Activated CD4-positive, alpha-beta T cell treated with anti-CD3 and anti-CD28 coated beads, Interleukin-2, amount 10 ng/mL, durations not matched to agents 7 days and 5 days (primary cell): ENCODE measurements at regions not wholly inside any gene's neighbourhood (a gene's known extent, or its start where the extent isn't known, plus 50 kb on each side); places are given as distances from the start of the nearest gene placed in this dataset.
"Not testable (repeated sequence)": the region's sequence is repeated elsewhere in the genome, so short reads cannot be mapped to it uniquely, and the experiment has no call there.

ENCODE experiments used
- CTCF ChIA-PET: fragments of 350-600 bp; sonication (Branson Sonifier 250); formaldehyde crosslinking; loops from one replicate; lab custom pipeline; 2021; ENCODE audit warnings: antibody characterized with exemption; lab: Charles Lee
- POLR2A ChIA-PET: fragments of 350-600 bp; sonication (Branson Sonifier 250); formaldehyde crosslinking; loops from one replicate; lab custom pipeline; 2021; ENCODE audit warnings: antibody characterized with exemption; lab: Charles Lee
- DNase-seq: peaks from one replicate; pipeline ENCODE4 v3.0.0-alpha.2; 2020
- H3K27ac Mint-ChIP-seq: one replicate; pipeline ENCODE4 v1.8.0; 2021; ENCODE audit warnings: mild to moderate bottlenecking, moderate library complexity, mixed read lengths
- H3K27me3 Mint-ChIP-seq: one replicate; pipeline ENCODE4 v1.8.0; 2021; ENCODE audit warnings: mixed read lengths
- H3K36me3 Mint-ChIP-seq: one replicate; pipeline ENCODE4 v1.8.0; 2021; ENCODE audit warnings: low read depth, mixed read lengths
- H3K4me1 Mint-ChIP-seq: one replicate; pipeline ENCODE4 v1.8.0; 2021; ENCODE audit warnings: mixed read lengths
- H3K4me3 Mint-ChIP-seq: one replicate; pipeline ENCODE4 v1.8.0; 2021; ENCODE audit warnings: mild to moderate bottlenecking, moderate library complexity, mixed read lengths
- H3K9me3 Mint-ChIP-seq: one replicate; pipeline ENCODE4 v1.8.0; 2021; ENCODE audit warnings: mixed read lengths

DNA sequence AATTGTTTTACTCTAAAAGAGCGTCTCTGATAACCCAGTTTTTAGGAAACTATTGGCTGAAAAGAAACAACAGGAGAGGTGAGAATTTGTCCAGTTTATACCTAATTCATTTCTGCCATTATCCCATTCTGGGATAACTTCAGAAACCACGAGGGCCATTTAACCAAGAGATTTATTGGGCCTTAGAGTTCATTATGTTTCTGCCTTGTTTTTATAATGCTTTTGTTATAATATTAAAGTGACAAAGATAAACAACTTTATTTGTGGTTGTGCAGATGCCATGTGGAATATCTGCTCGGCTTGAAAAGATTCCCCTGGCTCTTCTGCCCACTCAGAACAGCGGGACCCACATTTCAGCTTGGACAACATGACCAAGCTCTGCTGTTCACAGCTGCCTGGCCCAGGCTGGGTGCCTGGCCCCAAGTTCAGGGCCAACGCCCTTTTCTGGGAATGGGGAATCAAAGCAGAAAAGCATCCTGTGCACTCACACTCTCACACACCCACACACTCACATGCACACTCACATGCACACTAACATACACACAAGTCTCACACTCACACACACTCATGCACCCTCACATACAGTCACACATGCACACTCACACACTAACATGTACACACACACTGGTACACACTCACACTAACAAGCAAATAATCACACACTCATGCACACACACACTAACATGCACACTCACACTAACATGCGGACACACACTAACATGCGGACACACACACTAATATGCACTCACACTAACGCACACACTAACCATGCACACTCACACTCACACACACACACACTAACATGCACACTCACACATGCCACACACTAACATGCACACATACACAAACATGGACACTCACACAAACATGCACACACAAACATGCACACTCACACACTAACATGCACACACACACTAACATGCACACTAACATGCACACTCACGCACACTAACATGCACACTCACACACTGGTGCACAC lies 86.7 kb upstream of the NEDD9 start:
- H3K27ac Mint-ChIP-seq: peak overlapping the region; percentile 5
- ChIA-PET CTCF (interaction anchor here (0.6 to 1.4 kb wide), 4 partner anchors 10 to 243 kb away, joined by 3 to 4 read pairs (median 4); no protein-coding TSS in a partner anchor), POLR2A (no interaction called here)
- peaks cover 7% of the 10 kb centered on the region for H3K9me3 Mint-ChIP-seq
- peaks cover 49% of the 10 kb centered on the region for H3K36me3 Mint-ChIP-seq
- H3K27me3 Mint-ChIP-seq: no peaks in the 10 kb centered on the region
- peaks cover 49% of the 10 kb centered on the region for H3K4me1 Mint-ChIP-seq
- no peak for DNase-seq
- H3K4me3 Mint-ChIP-seq: no peak overlapping the region

DNA sequence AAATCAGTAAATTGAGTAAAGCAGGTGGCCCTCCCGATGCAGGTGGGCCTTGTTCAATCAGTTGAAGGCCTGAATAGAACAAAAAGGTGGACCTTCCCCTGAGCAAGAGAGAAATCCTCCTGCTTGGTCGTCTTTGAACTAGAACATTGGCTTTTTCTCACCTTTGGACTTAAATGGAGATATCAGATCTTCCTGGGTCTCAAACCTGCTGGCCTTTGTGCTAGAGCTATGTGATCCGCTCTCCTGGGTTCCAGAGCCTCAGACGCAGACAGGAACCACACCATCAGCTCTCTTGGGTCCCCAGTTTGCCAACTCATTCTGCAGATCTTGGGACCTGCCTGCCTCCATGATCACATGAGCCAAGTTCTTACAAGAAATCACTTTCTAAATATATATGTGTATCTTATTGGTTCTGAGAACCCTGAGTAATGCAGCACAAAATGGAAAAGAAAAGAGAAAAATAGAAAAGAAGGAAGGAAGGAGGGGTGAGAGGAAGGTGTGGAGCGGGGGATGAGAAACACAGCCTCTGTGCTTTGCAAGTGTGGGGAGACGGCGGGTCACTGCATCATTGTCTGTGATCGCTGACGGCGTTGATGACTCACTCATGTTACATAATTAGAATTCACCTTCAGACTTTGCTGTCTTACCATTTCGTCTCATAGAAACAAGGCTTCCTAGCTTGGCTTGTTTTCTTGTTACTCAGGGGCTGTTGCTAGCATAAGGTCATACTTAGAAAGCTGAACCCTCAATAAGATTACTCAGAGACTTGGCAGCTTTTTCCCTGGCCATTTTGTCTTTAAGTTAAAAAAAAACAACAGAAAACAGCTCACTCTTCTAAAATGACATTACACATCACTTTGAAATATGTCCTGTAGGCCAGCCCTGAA lies 85.7 kb upstream of the NEDD9 start:
- peak; percentile 39 for DNase-seq
- H3K36me3 Mint-ChIP-seq: peaks cover 54% of the 10 kb centered on the region
- H3K27ac Mint-ChIP-seq: peak overlapping the region; percentile 36
- peaks cover 12% of the 10 kb centered on the region for H3K9me3 Mint-ChIP-seq
- POLR2A ChIA-PET: no interaction called here
- peaks cover 41% of the 10 kb centered on the region for H3K4me1 Mint-ChIP-seq
- CTCF ChIA-PET: interaction anchor here (0.6 to 1.4 kb wide), 4 partner anchors 9 to 244 kb away, joined by 3 to 4 read pairs (median 4); no protein-coding TSS in a partner anchor
- H3K27me3 Mint-ChIP-seq: no peaks in the 10 kb centered on the region
- no peak overlapping the region for H3K4me3 Mint-ChIP-seq

DNA sequence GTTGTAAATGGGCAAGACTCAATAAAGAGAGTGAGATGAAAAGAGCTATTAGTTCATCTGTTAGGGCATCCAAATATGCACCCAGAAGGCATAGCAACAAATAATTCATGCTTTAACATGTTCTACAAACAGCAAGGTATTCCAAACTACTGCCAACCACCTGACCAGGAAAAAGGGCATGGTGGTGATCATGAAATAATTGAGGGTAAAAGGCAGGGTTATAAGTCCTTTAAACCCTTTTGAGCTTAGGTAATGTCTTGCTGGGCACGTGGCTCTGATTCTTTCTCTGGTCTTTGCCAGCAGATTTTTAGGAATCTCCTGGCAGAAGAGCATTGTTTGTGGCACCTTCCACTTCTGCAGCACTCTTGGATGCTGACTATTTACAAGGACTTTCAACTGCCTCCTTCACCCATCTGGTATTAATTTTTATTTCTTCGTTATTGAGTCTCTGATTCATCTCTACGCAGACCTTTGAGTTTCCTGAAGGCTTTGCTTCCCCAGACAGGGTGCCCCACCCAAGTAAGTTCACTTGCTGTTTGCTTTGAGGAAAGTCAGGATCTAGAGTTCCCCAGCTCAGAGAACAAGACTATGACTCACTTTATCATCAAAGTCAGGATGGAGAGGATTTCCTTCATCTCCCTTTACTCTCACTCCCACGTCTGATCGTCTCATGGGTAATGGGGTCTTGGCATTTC lies 83.4 kb upstream of the NEDD9 start:
- H3K27me3 Mint-ChIP-seq: no peaks in the 10 kb centered on the region
- DNase-seq: no peak
- POLR2A ChIA-PET: interaction anchor here (0.7 kb wide), 1 partner anchor 130 kb away, joined by 3 read pairs; no protein-coding TSS in a partner anchor
- H3K9me3 Mint-ChIP-seq: peaks cover 15% of the 10 kb centered on the region
- H3K4me1 Mint-ChIP-seq: peaks cover 32% of the 10 kb centered on the region
- CTCF ChIA-PET: interaction anchor here (0.8 kb wide), 1 partner anchor 40 kb away, joined by 3 read pairs; no protein-coding TSS in a partner anchor
- no peak overlapping the region for H3K27ac Mint-ChIP-seq
- H3K4me3 Mint-ChIP-seq: no peak overlapping the region
- peaks cover 63% of the 10 kb centered on the region for H3K36me3 Mint-ChIP-seq

DNA sequence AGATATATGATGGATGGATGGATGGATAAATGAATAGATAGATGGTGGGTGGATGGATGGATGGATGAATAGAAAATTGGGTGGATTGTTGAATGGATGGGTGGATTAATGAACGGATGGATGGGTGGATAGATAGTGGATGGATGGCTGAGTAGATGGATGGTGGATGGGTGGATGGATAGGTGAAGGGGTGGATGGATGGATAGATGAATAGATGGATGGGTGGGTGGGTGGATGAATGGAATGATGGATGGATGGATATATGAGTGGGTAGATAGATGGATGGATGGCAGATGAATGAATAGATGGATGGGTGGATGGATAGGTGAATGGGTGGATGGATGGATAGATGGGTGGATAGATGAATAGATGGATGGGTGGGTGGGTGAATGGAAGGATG lies 80.7 kb upstream of the NEDD9 start:
- peaks cover 53% of the 10 kb centered on the region for H3K36me3 Mint-ChIP-seq
- no peak overlapping the region for H3K4me3 Mint-ChIP-seq
- peaks cover 15% of the 10 kb centered on the region for H3K9me3 Mint-ChIP-seq
- DNase-seq: no peak
- H3K4me1 Mint-ChIP-seq: peaks cover 13% of the 10 kb centered on the region
- no peak overlapping the region for H3K27ac Mint-ChIP-seq
- ChIA-PET CTCF (no interaction called here), POLR2A (no interaction called here)
- H3K27me3 Mint-ChIP-seq: no peaks in the 10 kb centered on the region

DNA sequence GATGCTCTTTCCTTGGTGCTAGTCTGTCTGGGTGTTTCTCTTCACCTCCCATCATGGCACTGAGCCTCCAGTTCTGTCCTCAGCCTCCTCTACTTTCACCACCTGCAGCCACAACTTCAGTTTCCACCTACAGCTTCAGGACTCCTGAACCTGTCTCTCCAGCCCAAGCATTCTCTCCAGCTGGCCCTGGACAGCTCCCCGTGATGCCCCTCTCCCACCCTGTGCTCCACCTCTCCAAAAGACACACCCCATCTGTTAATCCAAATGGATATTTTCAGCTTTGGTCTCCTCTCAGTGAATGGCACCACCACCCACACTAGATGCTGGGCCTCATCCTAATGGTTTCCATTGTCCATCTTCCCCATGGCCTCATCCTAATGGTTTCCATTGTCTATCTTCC lies 79.5 kb upstream of the NEDD9 start:
- H3K27me3 Mint-ChIP-seq: no peaks in the 10 kb centered on the region
- H3K9me3 Mint-ChIP-seq: peaks cover 12% of the 10 kb centered on the region
- ChIA-PET POLR2A (no interaction called here), CTCF (interaction anchor here (0.6 kb wide), 1 partner anchor 78 kb away, joined by 3 read pairs; no protein-coding TSS in a partner anchor)
- DNase-seq: no peak
- no peak overlapping the region for H3K27ac Mint-ChIP-seq
- peaks cover 47% of the 10 kb centered on the region for H3K36me3 Mint-ChIP-seq
- no peak overlapping the region for H3K4me3 Mint-ChIP-seq
- H3K4me1 Mint-ChIP-seq: peaks cover 6% of the 10 kb centered on the region

DNA sequence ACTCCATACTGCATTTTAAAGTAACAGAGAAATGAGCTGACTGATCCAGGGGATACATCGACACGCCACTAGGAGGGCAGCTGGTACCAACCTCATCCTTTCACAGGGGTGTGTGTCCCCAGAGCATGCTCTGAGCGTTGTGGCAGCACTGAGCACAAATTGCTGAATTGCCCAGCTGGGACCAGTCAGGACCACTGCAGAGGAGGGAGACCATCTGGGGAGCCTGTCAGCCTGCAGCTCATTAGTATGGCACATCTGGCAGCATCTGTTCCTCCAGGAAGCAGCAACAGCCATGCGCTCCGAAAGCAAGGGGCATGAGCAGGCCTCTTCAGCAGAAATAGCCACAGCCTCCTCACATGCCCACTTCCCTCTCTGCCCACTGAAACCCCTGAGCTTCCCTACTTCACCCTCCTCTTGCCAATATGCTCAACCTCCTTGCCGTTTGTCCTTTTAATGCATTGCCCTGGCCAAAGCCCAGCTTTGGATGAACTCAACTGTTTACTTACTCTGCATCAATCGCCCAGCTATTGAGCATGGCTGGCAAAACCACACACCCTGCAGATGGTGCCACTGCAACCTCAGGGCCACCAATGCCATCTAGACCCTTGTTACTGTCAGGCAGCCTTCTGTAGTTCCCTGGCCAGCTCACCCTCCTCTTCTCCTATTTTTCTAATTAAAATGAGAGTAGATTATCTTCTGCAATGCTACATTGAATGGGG lies 77.6 kb upstream of the NEDD9 start:
- POLR2A ChIA-PET: no interaction called here
- Mint-ChIP-seq H3K9me3 (peaks cover 13% of the 10 kb centered on the region), H3K36me3 (peaks cover 50% of the 10 kb centered on the region), H3K27ac (no peak overlapping the region), H3K4me3 (no peak overlapping the region), H3K27me3 (no peaks in the 10 kb centered on the region), H3K4me1 (peaks cover 1% of the 10 kb centered on the region)
- no peak for DNase-seq
- CTCF ChIA-PET: interaction anchor here (1.2 kb wide), 1 partner anchor 9 kb away, joined by 3 read pairs; no protein-coding TSS in a partner anchor

DNA sequence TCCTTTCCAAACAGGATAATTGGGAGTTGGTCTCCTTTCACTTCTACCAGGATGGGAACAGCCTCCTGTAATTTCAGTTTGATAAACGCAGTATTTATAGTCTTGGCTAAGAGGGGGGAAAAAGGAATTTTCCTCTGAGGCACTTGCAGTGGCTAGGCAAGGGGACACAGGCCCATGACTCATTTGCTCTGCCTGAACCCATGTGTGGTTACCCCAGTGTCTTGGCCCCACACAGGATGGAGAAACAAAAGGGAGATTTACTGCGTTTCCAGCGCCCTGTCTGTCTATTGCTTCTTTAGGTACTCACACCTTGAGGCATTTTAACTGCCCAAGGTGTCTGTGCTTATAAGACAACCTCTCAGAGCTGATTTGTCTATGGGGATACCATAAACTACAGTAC lies 74.8 kb upstream of the NEDD9 start:
- Mint-ChIP-seq H3K27me3 (no peaks in the 10 kb centered on the region), H3K27ac (no peak overlapping the region), H3K4me1 (no peaks in the 10 kb centered on the region), H3K4me3 (no peak overlapping the region), H3K9me3 (peaks cover 7% of the 10 kb centered on the region), H3K36me3 (peaks cover 61% of the 10 kb centered on the region)
- CTCF ChIA-PET: interaction anchor here (0.5 to 1.1 kb wide), 2 partner anchors 12 to 772 kb away, joined by 3 to 4 read pairs; no protein-coding TSS in a partner anchor
- POLR2A ChIA-PET: no interaction called here
- DNase-seq: no peak

DNA sequence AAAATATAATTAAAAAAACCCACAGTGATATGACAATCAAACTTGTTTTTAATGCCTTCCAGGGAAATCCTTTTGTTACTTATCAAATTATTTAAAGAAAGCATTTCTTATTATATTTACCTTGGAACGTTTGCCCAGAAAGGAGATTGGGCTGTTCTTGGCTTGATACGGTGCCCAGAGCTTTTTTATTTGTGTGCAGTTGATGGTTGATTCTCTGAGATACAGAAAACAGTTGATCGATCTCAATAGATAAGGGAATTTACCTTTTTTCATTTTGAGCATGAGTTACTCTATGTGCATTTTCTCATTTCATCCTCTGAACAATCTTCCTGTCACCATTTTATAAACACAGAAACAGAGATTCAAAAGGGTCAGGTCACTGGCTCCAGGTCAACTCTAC lies 72.5 kb upstream of the NEDD9 start:
- peaks cover 19% of the 10 kb centered on the region for H3K9me3 Mint-ChIP-seq
- CTCF ChIA-PET: no interaction called here
- no peaks in the 10 kb centered on the region for H3K27me3 Mint-ChIP-seq
- peaks cover 68% of the 10 kb centered on the region for H3K36me3 Mint-ChIP-seq
- H3K4me1 Mint-ChIP-seq: peaks cover 13% of the 10 kb centered on the region
- H3K4me3 Mint-ChIP-seq: no peak overlapping the region
- POLR2A ChIA-PET: no interaction called here
- no peak overlapping the region for H3K27ac Mint-ChIP-seq
- no peak for DNase-seq

DNA sequence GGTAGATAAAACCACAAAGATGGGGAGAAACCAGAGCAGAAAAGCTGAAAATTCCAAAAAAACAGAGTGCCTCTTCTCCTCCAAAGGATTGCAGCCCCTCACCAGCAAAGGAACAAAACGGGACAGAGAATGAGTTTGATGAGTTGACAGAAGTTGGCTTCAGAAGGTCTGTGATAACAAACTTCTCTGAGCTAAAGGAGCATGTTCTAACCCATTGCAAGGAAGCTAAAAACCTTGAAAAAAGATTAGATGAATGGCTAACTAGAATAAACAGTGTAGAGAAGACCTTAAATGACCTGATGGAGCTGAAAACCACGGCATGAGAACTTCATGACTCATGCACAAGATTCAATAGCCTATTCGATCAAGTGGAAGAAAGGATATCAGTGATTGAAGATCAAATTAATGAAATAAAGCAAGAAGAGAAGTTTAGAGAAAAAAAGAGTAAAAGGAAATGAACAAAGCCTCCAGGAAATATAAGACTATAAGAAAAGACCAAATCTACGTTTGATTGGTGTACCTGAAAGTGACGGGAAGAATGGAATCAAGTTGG lies 67.5 kb upstream of the NEDD9 start:
- H3K27ac Mint-ChIP-seq, H3K4me3 Mint-ChIP-seq, POLR2A ChIA-PET, DNase-seq, H3K27me3 Mint-ChIP-seq: not testable (repeated sequence)
- Mint-ChIP-seq H3K4me1 (peaks cover 25% of the 10 kb centered on the region), H3K36me3 (peaks cover 91% of the 10 kb centered on the region), H3K9me3 (peaks cover 31% of the 10 kb centered on the region)
- CTCF ChIA-PET: interaction anchor here (1.3 kb wide), 1 partner anchor 32 kb away, joined by 3 read pairs; no protein-coding TSS in a partner anchor

DNA sequence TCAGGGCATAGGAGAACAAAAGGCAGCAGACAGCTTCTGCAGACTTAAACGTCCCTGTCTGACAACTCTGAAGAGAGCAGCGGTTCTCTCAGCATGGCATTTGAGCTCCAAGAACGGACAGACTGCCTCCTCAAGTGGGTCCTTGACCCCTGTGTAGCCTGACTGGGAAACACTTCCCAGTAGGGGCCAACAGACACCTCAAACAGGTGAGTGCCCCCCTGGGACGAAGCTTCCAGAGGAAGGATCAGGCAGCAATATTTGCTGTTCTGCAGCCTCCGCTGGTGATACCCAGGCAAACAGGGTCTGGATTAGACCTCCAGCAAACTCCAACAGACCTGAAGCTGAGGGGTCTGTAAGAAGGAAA lies 66.9 kb upstream of the NEDD9 start:
- H3K4me3 Mint-ChIP-seq, H3K27me3 Mint-ChIP-seq, H3K27ac Mint-ChIP-seq, CTCF ChIA-PET, DNase-seq, POLR2A ChIA-PET: not testable (repeated sequence)
- Mint-ChIP-seq H3K36me3 (peaks cover 90% of the 10 kb centered on the region), H3K4me1 (peaks cover 25% of the 10 kb centered on the region), H3K9me3 (peaks cover 32% of the 10 kb centered on the region)

DNA sequence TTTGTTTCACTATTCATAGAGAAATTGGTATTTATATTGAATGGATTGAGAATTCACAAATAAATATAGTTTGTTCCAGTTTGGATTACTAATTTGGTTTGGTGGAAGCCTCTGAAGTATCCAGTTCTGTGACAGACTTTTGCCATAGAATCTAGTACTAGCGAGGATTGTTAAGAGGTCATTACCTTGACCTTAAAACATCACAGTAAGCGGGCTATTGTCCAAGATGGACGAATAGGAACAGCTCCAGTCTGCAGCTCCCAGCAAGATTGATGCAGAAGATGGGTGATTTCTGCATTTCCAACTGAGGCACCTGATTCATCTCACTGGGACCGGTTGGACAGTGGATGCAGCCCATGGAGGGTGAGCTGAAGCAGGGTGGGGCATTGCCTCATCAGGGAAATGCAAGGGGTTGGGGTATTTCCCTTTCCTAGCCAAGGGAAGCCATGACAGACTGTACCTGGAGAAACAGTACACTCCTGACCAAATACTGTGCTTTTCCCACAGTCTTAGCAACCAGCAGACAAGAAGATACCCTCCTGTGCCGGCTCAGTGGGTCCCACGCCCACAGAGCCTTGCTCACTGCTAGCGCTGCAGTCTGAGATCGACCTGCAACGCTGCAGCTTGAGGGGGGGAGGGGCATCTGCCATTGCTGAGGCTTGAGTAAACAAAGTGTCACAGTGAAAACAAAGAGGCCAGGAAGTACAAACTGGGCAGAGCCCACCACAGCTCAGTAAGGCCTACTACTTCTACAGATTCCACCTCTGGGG lies 66.4 kb upstream of the NEDD9 start:
- Mint-ChIP-seq H3K9me3 (peaks cover 32% of the 10 kb centered on the region), H3K27me3 (no peaks in the 10 kb centered on the region), H3K27ac (no peak overlapping the region), H3K4me1 (peaks cover 25% of the 10 kb centered on the region), H3K4me3 (no peak overlapping the region), H3K36me3 (peaks cover 90% of the 10 kb centered on the region)
- ChIA-PET POLR2A (no interaction called here), CTCF (no interaction called here)
- no peak for DNase-seq
